GM12873 (cell line): ENCODE measurements at regions not wholly inside any gene's neighbourhood (a gene's known extent, or its start where the extent isn't known, plus 50 kb on each side); places are given as distances from the start of the nearest gene placed in this dataset.
A peak's percentile ranks its signal among the peaks of the same experiment; 100 is the strongest.

Experiments
- CTCF ChIP-seq: IDR thresholded peaks from 2 replicates; pipeline ENCODE4 v1.5.1; 2012; ENCODE audit warnings: low read depth, mild to moderate bottlenecking, moderate library complexity, low read length, control low read depth; ENCODE audit not compliant: insufficient read depth; ENCODE audit errors: missing control alignments

DNA sequence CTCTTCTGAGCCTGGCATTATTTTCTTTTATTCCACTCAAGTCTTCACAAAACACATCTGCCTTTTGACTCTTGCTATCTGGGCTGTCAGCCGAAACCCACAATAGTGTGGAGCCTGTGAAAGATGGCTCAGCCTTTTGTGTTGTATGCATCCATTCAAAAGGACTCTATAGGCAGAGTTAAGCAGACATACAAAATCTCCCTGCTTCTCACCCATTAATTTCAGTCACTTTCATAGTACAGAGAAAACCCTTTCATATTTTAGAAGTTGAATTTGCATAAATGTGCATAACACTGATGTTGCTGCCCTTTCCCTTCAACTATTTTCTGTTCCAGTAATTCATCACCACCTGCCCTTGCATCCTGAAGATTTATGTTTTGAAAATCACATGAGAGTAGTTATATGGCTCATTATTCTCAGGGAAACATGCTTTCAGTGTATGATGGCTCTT, 154.6 kb downstream of the EVA1A start:
- TF ChIP-seq CTCF = no peak

- no peak for TF ChIP-seq CTCF
Observed at GRCh38 chr2:75405000-75405399, 155.7 kb downstream of the EVA1A start.

- peak; percentile 77 for TF ChIP-seq CTCF
Observed at GRCh38 chr2:75403991-75404428, 156.7 kb downstream of the EVA1A start.

DNA sequence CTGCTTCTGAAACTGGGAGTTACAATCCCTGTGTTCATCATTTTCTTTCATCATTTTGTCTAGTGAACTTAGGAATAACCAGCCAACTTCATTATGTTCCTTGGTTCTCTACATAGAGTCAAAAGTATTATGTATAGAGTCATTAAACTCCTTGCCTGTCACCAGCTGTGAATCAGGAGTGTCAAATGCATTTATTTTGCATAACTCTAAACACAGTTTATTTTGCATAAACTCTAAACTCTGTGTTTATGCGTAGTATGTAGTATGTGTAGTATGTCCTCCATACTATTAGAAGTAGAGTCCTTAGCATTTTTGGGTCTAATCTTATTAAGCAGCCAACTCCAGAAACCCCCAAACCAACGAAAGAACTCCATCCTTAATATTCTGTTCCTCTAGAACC, 164.4 kb downstream of the EVA1A start:
- TF ChIP-seq CTCF = no peak

- no peak for TF ChIP-seq CTCF
Observed at GRCh38 chr2:75390169-75390568, 170.6 kb downstream of the EVA1A start.

DNA sequence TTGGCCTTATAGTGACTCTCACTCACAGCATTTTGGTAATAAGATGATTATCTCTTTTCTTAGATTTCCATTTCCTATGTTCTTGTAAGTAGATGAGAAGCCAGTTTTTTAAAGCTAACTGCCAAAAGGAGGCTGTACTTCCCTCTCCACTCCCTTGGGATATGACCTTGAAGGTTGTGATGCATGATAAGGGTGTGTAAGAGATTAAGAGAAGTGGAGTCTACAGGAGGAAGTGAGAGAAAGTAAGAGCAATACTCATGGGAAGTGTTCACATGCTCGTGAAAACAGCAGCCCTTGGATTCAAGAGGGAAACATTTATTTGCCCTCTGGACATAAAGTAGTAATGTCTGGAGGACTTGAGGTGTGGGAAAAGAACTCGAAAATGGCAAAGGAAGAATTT, 171.5 kb downstream of the EVA1A start:
- no peak for TF ChIP-seq CTCF

DNA sequence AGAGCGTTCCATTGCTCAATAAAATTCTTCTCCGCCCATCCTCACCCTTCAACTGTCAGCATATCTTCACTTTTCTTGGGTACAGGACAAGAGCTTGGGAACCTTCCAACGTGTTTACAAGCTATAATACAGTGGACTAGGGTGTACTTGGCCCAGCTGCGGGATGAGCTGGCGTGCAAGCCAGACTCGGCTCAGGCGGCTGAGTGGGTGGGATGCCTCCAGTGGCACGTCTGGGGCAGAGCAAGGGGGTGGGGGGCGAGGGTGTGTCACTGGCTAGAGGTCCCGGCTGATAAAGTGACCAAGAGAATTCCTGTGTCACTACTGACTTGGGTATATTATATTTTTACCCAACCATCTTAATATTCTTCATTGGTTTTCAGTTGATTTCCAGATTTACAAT, 179.7 kb downstream of the EVA1A start:
- no peak for TF ChIP-seq CTCF
